ENCODE measurements at regions not wholly inside any gene's neighbourhood (a gene's known extent, or its start where the extent isn't known, plus 50 kb on each side); places are given as distances from the start of the nearest gene placed in this dataset.

DNA sequence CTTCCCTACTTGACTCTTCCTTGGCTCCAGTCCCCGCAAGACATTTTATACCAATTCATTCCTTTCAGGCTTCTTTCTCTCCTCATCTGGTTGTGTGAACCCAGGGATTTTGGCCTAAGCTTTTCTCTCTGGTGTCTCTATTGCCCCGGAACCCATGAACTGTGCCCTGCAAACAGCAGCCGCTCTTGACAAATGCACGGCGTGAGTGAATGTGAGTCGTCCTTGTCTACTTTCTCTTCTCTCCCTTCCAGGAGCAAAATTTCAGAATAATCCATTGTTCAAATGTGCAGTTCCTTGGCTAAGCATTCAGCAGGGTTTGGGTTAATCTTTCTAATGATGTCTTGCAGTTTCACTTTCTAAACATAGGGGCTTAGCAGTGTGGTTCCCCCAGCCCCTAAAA is 250.4 kb upstream of the IRX4 start (continued):
- TF ChIP-seq SAP30 (IDR thresholded peaks at IDR 0.05; ENCODE audit: insufficient read depth, insufficient replicate concordance, low read length) (no peak), SUZ12 (IDR thresholded peaks at IDR 0.05; ENCODE audit: low read length) (no peak), SP1 (IDR thresholded peaks at IDR 0.05; ENCODE audit: low read depth, low read length) (no peak), GTF2F1 (IDR thresholded peaks at IDR 0.05; ENCODE audit: borderline replicate concordance, low read depth, low read length) (no peak)
- TF ChIP-seq, protein P1, sequence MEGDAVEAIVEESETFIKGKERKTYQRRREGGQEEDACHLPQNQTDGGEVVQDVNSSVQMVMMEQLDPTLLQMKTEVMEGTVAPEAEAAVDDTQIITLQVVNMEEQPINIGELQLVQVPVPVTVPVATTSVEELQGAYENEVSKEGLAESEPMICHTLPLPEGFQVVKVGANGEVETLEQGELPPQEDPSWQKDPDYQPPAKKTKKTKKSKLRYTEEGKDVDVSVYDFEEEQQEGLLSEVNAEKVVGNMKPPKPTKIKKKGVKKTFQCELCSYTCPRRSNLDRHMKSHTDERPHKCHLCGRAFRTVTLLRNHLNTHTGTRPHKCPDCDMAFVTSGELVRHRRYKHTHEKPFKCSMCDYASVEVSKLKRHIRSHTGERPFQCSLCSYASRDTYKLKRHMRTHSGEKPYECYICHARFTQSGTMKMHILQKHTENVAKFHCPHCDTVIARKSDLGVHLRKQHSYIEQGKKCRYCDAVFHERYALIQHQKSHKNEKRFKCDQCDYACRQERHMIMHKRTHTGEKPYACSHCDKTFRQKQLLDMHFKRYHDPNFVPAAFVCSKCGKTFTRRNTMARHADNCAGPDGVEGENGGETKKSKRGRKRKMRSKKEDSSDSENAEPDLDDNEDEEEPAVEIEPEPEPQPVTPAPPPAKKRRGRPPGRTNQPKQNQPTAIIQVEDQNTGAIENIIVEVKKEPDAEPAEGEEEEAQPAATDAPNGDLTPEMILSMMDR (IDR thresholded peaks at IDR 0.05; ENCODE audit: control extremely low read depth in 1 of 3, insufficient read depth in 1 of 3, low read depth in 1 of 3, low read length in 3 of 3): no peak
- TF ChIP-seq, protein P2, sequence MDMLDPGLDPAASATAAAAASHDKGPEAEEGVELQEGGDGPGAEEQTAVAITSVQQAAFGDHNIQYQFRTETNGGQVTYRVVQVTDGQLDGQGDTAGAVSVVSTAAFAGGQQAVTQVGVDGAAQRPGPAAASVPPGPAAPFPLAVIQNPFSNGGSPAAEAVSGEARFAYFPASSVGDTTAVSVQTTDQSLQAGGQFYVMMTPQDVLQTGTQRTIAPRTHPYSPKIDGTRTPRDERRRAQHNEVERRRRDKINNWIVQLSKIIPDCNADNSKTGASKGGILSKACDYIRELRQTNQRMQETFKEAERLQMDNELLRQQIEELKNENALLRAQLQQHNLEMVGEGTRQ (IDR thresholded peaks at IDR 0.05; ENCODE audit: low read length): no peak

Measured in H1 (cell line).